ENCODE measurements at regions not wholly inside any gene's neighbourhood (a gene's known extent, or its start where the extent isn't known, plus 50 kb on each side); places are given as distances from the start of the nearest gene placed in this dataset.
"Not testable (repeated sequence)": the region's sequence is repeated elsewhere in the genome, so short reads cannot be mapped to it uniquely, and the experiment has no call there.

- no peak overlapping the region for H3K4me3 ChIP-seq
- no peaks in the 10 kb centered on the region for H3K27me3 ChIP-seq
- no peaks in the 10 kb centered on the region for H3K4me1 ChIP-seq
- no peak overlapping the region for H3K27ac ChIP-seq
- no peaks in the 10 kb centered on the region for H3K36me3 ChIP-seq
- no peak for DNase-seq
- H3K9me3 ChIP-seq, result no peaks in the 10 kb centered on the region
- TF ChIP-seq POLR2A (IDR thresholded peaks at IDR 0.05), result no peak
- TF ChIP-seq, protein P1, sequence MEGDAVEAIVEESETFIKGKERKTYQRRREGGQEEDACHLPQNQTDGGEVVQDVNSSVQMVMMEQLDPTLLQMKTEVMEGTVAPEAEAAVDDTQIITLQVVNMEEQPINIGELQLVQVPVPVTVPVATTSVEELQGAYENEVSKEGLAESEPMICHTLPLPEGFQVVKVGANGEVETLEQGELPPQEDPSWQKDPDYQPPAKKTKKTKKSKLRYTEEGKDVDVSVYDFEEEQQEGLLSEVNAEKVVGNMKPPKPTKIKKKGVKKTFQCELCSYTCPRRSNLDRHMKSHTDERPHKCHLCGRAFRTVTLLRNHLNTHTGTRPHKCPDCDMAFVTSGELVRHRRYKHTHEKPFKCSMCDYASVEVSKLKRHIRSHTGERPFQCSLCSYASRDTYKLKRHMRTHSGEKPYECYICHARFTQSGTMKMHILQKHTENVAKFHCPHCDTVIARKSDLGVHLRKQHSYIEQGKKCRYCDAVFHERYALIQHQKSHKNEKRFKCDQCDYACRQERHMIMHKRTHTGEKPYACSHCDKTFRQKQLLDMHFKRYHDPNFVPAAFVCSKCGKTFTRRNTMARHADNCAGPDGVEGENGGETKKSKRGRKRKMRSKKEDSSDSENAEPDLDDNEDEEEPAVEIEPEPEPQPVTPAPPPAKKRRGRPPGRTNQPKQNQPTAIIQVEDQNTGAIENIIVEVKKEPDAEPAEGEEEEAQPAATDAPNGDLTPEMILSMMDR (IDR thresholded peaks at IDR 0.05), result peak; percentile 38 to 66 (median 53)
- 61 to 64% methylated on average over 11 to 21 of the region's 21 CpGs for WGBS, 2 donors
- peak; percentile 73 to 75 for ATAC-seq (ENCODE audit: low FRiP score in 2 of 2)
These were observed 138.0 kb upstream of the MTPN start for GRCh38 chr7:136114966-136115762.

DNA sequence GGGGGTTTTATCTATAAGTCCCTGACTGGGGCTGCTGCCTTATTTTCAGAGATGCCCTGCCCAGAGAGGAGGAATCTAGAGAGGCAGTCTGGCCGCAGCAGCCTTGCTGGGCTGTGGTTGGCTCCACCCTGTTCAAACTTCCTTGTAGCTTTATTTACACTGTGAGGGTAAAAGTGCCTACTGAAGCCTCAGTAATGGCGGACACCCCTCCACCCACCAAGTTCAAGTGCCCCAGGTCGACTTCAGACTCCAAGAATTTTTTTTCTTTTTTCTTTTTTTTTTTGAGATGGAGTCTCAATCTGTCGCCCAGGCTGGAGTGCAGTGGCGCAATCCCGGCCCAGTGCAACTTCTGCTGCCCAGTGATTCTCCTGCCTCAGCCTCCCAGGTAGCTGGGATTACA lies 137.3 kb upstream of the MTPN start:
- DNase-seq, result peak; percentile 22 to 57
- H3K27ac ChIP-seq; ATAC-seq (ENCODE audit: low FRiP score in 2 of 2); H3K36me3 ChIP-seq; H3K9me3 ChIP-seq; H3K27me3 ChIP-seq; H3K4me1 ChIP-seq; H3K4me3 ChIP-seq: not testable (repeated sequence)
- WGBS, 2 donors, result 64 to 67% methylated on average over 6 of the region's 6 CpGs

DNA sequence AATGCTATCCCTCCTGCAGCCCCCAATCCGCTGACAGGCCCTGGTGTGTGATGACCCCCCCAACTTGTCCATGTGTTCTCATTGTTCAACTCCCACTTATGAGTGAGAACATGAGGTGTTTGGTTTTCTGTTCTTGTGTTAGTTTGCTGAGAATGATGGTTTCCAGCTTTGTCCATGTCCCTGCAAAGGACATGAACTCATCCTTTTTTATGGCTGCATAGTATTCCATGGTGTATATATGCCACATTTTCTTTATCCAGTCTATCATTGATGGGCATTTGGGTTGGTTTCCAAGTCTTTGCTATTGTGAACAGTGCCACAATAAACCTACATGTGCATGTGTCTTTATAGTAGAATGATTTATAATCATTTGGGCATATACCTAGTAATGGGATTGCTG lies 131.9 kb upstream of the MTPN start:
- H3K4me1 ChIP-seq; ATAC-seq (ENCODE audit: low FRiP score in 2 of 2); H3K27ac ChIP-seq; H3K36me3 ChIP-seq; H3K4me3 ChIP-seq; DNase-seq; H3K9me3 ChIP-seq; H3K27me3 ChIP-seq: not testable (repeated sequence)
- 0 to 86% methylated on average over 1 of the region's 1 CpG for WGBS, 2 donors

- H3K9me3 ChIP-seq, result no peaks in the 10 kb centered on the region
- no peak overlapping the region for H3K4me3 ChIP-seq
- H3K27me3 ChIP-seq, result no peaks in the 10 kb centered on the region
- 97 to 100% methylated on average over 1 of the region's 1 CpG for WGBS, 2 donors
- ATAC-seq (ENCODE audit: low FRiP score in 2 of 2) (no peak), DNase-seq (no peak)
- no peaks in the 10 kb centered on the region for H3K4me1 ChIP-seq
- H3K27ac ChIP-seq, result no peak overlapping the region
- no peaks in the 10 kb centered on the region for H3K36me3 ChIP-seq
- TF ChIP-seq POLR2A (IDR thresholded peaks at IDR 0.05), result no peak
- TF ChIP-seq POLR2AphosphoS5 (IDR thresholded peaks at IDR 0.05), result no peak
- TF ChIP-seq, protein P1 (IDR thresholded peaks at IDR 0.05), result no peak
- TF ChIP-seq EP300 (IDR thresholded peaks at IDR 0.05), result no peak
These were observed 128.0 kb upstream of the MTPN start for GRCh38 chr7:136105191-136105590.

- TF ChIP-seq EP300 (IDR thresholded peaks at IDR 0.05) (no peak), POLR2AphosphoS5 (IDR thresholded peaks at IDR 0.05) (no peak), POLR2A (IDR thresholded peaks at IDR 0.05) (no peak)
- TF ChIP-seq, protein P1 (IDR thresholded peaks at IDR 0.05), result no peak
- H3K4me3 ChIP-seq, result no peak overlapping the region
- H3K27ac ChIP-seq, result no peak overlapping the region
- peak in 1 of 2 donors; percentile 34 for ATAC-seq (ENCODE audit: low FRiP score in 2 of 2)
- no peak for DNase-seq
- H3K4me1 ChIP-seq, result no peaks in the 10 kb centered on the region
- 77 to 83% methylated on average over 2 of the region's 2 CpGs for WGBS, 2 donors
- H3K36me3 ChIP-seq, result no peaks in the 10 kb centered on the region
- no peaks in the 10 kb centered on the region for H3K27me3 ChIP-seq
- H3K9me3 ChIP-seq, result no peaks in the 10 kb centered on the region
These were observed 127.1 kb upstream of the MTPN start for GRCh38 chr7:136104269-136104603.

GRCh38 chr7:136103545-136104268 lies 126.5 kb upstream of the MTPN start:
- no peak overlapping the region for H3K4me3 ChIP-seq
- H3K36me3 ChIP-seq, result no peaks in the 10 kb centered on the region
- no peak for TF ChIP-seq POLR2A (IDR thresholded peaks at IDR 0.05)
- TF ChIP-seq, protein P1 (IDR thresholded peaks at IDR 0.05), result no peak
- TF ChIP-seq POLR2AphosphoS5 (IDR thresholded peaks at IDR 0.05), result no peak
- TF ChIP-seq EP300 (IDR thresholded peaks at IDR 0.05), result no peak
- ATAC-seq (ENCODE audit: low FRiP score in 2 of 2) (peak in 1 of 2 donors; percentile 49), DNase-seq (no peak)
- no peak overlapping the region for H3K27ac ChIP-seq
- 50 to 95% methylated on average over 2 of the region's 2 CpGs for WGBS, 2 donors
- H3K9me3 ChIP-seq, result no peaks in the 10 kb centered on the region
- H3K4me1 ChIP-seq, result no peaks in the 10 kb centered on the region
- no peaks in the 10 kb centered on the region for H3K27me3 ChIP-seq

Measured in upper lobe of left lung (tissue), 6 donors.